B cell (primary cell): ENCODE measurements at regions not wholly inside any gene's neighbourhood (a gene's known extent, or its start where the extent isn't known, plus 50 kb on each side); places are given as distances from the start of the nearest gene placed in this dataset.

ENCODE experiments used
- CTCF ChIP-seq: fragments of 200-600 bp; IDR thresholded peaks from one replicate; pipeline ENCODE4 v1.8.0; 2022; ENCODE audit warnings: antibody characterized with exemption, mild to moderate bottlenecking
- EZH2 ChIP-seq: IDR thresholded peaks from 2 replicates; pipeline ENCODE4 v1.6.1; 2012; ENCODE audit warnings: borderline replicate concordance, low read depth, mild to moderate bottlenecking, moderate library complexity, low read length; ENCODE audit not compliant: insufficient read depth, poor library complexity, severe bottlenecking

DNA sequence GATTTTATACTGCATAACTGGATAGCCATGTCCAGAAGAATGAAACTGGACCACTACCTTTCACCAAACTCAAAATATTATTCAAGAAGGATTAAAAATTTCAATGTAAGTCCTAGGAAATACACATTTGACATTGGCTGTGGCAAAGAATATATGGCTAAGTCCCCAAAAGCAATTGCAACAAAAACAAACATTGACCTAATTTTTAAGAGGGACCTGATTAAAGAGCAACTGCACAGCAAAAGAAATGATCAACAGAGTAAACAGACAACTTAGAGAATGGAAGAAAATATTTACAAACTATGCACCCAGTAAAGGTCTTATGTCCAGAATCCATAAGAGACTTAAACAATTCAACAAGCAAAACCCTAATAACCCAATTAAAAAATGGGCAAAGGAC lies 1313.0 kb upstream of the GBE1 start:
- no peak for TF ChIP-seq CTCF
- TF ChIP-seq EZH2: no peak
